ENCODE measurements at regions not wholly inside any gene's neighbourhood (a gene's known extent, or its start where the extent isn't known, plus 50 kb on each side); places are given as distances from the start of the nearest gene placed in this dataset.
"Not testable (repeated sequence)": the region's sequence is repeated elsewhere in the genome, so short reads cannot be mapped to it uniquely, and the experiment has no call there.

DNA sequence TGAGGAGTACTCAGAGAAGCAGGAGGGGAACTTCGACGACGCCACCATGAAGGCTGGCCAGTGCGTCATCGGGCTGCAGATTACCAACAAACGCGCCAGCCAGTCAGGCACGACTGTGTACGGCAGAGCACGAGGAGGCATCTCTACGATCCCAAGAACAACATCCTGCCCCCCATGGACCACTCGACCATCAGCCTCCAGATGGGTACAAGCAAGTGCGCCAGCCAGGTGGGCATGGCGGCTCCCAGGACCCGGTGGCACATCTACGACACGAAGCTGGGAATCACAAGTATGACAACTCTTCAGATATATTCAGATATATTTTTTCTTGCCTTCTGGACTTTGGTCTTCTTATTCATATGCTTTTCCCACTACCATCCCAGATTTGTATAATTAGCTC, 454.5 kb downstream of the TUBA3C start:
- not testable (repeated sequence) for H3K27ac ChIP-seq (ENCODE audit: low read length); DNase-seq; H3K36me3 ChIP-seq (ENCODE audit: control insufficient read depth, insufficient read depth, low read length); H3K9me3 ChIP-seq (replicated peaks; ENCODE audit: control insufficient read depth, low read depth, low read length); H3K4me3 ChIP-seq (ENCODE audit: low read length); H3K4me1 ChIP-seq (ENCODE audit: control insufficient read depth, insufficient read depth, low read length); H3K27me3 ChIP-seq (ENCODE audit: control insufficient read depth, insufficient read depth, low read length)
- 85% methylated on average over 11 of the region's 17 CpGs for WGBS (ENCODE audit: insufficient coverage)

DNA sequence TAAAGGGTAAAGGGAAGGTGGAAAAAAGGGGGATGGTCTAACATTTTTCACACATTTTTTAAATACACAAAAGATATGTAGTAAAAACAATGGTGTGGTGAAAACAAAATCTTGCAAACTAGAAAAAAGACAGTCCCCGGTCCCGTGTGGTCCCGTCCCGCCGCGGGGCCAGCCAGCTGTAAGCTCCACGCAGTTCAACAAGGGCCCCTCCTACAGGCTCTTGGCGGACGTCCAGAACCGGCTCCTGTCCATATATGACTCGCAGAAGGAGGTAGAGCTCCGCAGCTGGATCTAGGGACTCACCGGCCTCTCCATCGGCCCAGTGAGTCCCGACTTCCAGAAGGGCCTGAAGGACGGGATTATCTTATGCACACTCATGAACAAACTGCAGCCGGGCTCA, 455.1 kb downstream of the TUBA3C start:
- H3K4me1 ChIP-seq (ENCODE audit: control insufficient read depth, insufficient read depth, low read length); DNase-seq; H3K9me3 ChIP-seq (replicated peaks; ENCODE audit: control insufficient read depth, low read depth, low read length); H3K36me3 ChIP-seq (ENCODE audit: control insufficient read depth, insufficient read depth, low read length); H3K27me3 ChIP-seq (ENCODE audit: control insufficient read depth, insufficient read depth, low read length); H3K27ac ChIP-seq (ENCODE audit: low read length); H3K4me3 ChIP-seq (ENCODE audit: low read length): not testable (repeated sequence)
- 89% methylated on average over 15 of the region's 17 CpGs for WGBS (ENCODE audit: insufficient coverage)

DNA sequence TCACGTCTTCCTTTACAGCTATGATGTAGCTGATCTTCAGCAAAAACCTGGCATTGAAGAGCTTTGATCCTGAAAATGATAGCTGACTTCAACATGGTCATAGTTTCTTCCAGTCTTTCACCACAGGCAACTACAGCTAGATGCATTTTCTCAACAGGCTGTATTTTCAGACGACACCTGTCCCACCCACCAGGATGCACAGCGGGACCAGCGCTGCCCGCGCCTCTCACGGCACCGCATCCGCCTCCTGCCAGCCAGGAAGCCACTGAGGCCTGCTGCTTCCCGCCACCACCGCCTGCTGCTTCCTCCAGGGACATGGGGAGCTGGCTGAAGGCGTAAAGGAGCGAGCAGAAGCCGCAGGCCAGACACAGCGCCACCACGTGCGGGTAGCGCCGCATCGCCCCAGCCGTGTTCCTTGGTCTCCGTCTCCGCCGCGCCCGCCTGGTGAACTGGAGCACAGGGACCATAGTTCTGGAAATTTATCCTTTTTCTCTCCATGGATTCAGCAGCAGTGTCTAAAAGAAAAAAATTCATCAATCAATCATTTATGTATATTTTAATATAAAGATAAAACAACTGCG, 456.3 kb downstream of the TUBA3C start:
- WGBS (ENCODE audit: insufficient coverage) = no CpG with 5 or more reads among the region's 27 CpGs
- H3K4me1 ChIP-seq (ENCODE audit: control insufficient read depth, insufficient read depth, low read length); H3K9me3 ChIP-seq (replicated peaks; ENCODE audit: control insufficient read depth, low read depth, low read length); DNase-seq; H3K36me3 ChIP-seq (ENCODE audit: control insufficient read depth, insufficient read depth, low read length); H3K27ac ChIP-seq (ENCODE audit: low read length); H3K4me3 ChIP-seq (ENCODE audit: low read length); H3K27me3 ChIP-seq (ENCODE audit: control insufficient read depth, insufficient read depth, low read length): not testable (repeated sequence)

DNA sequence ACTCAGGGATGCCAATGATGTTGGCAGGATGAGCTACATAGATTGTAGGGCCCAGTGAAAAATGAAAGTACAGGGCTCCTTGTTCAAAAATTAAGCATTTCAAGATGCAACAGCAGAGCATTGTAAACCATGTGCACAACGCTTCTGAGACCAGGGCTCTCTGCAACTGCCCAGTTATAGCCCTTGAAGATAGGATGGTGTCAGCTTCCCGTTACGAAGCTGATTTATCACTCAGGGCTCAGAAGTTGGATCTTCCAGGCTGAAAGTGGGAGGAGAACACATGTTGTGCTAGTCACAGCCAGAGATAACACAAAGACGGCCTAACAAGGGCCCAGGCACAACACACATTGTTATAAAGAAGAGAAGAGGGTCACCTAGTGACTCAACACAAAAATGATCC, 466.7 kb downstream of the TUBA3C start:
- no peak overlapping the region for H3K4me3 ChIP-seq (ENCODE audit: low read length)
- H3K36me3 ChIP-seq (ENCODE audit: control insufficient read depth, insufficient read depth, low read length) = no peaks in the 10 kb centered on the region
- H3K27me3 ChIP-seq (ENCODE audit: control insufficient read depth, insufficient read depth, low read length) = no peaks in the 10 kb centered on the region
- H3K27ac ChIP-seq (ENCODE audit: low read length) = no peak overlapping the region
- no peak for DNase-seq
- no peaks in the 10 kb centered on the region for H3K4me1 ChIP-seq (ENCODE audit: control insufficient read depth, insufficient read depth, low read length)
- 75% methylated on average over 1 of the region's 4 CpGs for WGBS (ENCODE audit: insufficient coverage)
- H3K9me3 ChIP-seq (replicated peaks; ENCODE audit: control insufficient read depth, low read depth, low read length) = peaks cover 2% of the 10 kb centered on the region

DNA sequence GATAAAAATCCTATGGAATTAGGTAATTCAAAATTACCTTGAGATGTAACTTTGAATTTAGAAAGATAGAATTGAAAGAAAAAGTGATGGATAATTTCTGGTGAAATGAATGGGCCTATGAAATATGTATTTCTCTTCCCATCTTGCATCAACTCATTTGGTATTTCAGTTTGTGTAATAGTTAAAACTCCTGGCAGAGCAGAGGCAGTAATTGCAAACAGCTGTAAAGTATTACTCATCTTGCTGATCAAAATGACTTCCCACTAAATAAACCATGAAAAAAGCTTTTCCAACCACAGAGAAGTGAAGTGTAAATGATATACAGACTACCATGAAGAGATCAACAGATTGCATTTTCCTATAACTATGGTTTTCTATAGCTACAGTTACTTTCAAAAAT, 471.0 kb downstream of the TUBA3C start:
- DNase-seq; H3K27ac ChIP-seq (ENCODE audit: low read length); H3K9me3 ChIP-seq (replicated peaks; ENCODE audit: control insufficient read depth, low read depth, low read length); H3K27me3 ChIP-seq (ENCODE audit: control insufficient read depth, insufficient read depth, low read length); H3K4me3 ChIP-seq (ENCODE audit: low read length); H3K36me3 ChIP-seq (ENCODE audit: control insufficient read depth, insufficient read depth, low read length); H3K4me1 ChIP-seq (ENCODE audit: control insufficient read depth, insufficient read depth, low read length): not testable (repeated sequence)

DNA sequence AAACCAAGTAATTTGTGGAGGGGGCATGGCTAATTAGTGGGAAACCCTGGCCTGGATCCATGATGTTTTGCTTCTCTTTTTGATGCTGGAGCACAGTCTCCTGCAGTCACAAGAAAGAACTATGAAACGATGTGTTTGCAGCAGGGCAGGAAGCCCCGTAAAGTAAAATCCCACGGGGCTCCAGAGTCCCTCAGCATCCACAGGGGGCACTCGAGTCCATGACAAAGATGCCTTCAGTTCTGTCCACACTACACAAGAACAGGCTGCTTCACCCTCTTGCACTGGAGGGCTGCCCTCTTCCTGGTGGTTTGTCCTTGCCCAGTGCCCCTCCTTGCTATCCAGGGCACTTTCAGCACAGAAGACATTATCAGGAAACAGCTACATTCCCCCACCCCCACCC, 475.1 kb downstream of the TUBA3C start:
- H3K36me3 ChIP-seq (ENCODE audit: control insufficient read depth, insufficient read depth, low read length); H3K9me3 ChIP-seq (replicated peaks; ENCODE audit: control insufficient read depth, low read depth, low read length); H3K27ac ChIP-seq (ENCODE audit: low read length); H3K27me3 ChIP-seq (ENCODE audit: control insufficient read depth, insufficient read depth, low read length); DNase-seq; H3K4me3 ChIP-seq (ENCODE audit: low read length); H3K4me1 ChIP-seq (ENCODE audit: control insufficient read depth, insufficient read depth, low read length): not testable (repeated sequence)
- WGBS (ENCODE audit: insufficient coverage) = no CpG with 5 or more reads among the region's 4 CpGs

DNA sequence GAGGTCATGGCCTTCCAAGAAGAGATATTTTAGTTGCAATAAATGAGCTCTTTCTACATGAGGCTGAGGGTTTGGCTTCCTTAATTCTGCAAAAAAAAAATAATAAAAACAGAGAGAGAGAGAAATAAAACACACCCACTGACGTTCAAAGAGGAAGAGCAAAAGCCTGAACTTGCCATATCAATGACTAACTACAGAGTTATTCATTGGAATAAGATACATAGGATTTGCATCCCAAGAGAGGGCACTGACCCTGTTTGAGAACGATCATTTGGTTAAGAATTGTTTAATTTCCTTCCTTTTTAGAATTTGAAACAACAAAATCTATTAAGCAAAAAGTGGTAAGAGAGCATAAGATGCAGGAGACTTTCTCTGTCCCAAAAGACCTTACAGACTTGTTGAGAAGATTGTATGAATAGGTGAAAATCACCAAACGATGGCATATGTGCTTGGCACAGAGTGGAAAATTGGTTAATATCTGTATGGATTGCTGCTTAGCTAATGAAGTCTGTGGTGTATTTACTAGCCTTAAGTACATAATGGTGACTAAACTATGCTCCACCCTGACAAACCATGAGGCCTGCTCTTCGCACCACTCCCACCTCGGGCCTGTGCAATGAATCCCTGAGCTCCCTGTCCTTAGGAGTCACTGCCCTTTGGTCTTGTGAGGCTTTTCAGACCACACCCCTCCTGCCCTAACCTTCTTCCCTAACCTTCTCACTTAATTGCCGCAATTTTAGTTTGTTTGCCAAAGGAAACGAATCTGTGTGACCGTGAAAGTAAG, 479.0 kb downstream of the TUBA3C start:
- not testable (repeated sequence) for H3K27me3 ChIP-seq (ENCODE audit: control insufficient read depth, insufficient read depth, low read length); H3K36me3 ChIP-seq (ENCODE audit: control insufficient read depth, insufficient read depth, low read length); H3K9me3 ChIP-seq (replicated peaks; ENCODE audit: control insufficient read depth, low read depth, low read length); H3K4me1 ChIP-seq (ENCODE audit: control insufficient read depth, insufficient read depth, low read length); H3K27ac ChIP-seq (ENCODE audit: low read length); H3K4me3 ChIP-seq (ENCODE audit: low read length); DNase-seq
- WGBS (ENCODE audit: insufficient coverage) = 63% methylated on average over 4 of the region's 8 CpGs

DNA sequence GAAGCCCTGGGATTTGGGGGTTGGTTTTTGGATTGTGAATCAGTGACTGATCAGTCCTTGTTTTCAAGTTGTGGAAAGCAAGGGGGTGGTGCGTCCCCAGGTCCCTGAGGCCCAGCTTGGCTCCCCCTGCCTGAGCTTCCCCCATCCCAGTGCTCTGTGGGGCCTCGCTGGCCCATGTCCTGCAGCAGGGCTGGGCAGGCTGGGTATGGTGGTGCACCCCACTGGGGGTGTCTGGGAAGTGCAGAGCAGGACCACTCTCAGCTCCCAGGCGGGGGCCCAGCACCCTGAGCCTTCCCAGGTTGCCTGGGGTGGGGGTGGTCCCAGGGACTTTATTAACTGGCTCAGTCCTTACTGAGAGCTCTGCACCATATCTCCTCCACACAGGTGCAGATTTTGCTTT, 483.3 kb downstream of the TUBA3C start:
- H3K4me3 ChIP-seq (ENCODE audit: low read length); DNase-seq; H3K27me3 ChIP-seq (ENCODE audit: control insufficient read depth, insufficient read depth, low read length); H3K36me3 ChIP-seq (ENCODE audit: control insufficient read depth, insufficient read depth, low read length); H3K4me1 ChIP-seq (ENCODE audit: control insufficient read depth, insufficient read depth, low read length); H3K27ac ChIP-seq (ENCODE audit: low read length); H3K9me3 ChIP-seq (replicated peaks; ENCODE audit: control insufficient read depth, low read depth, low read length): not testable (repeated sequence)
- no CpG with 5 or more reads among the region's 3 CpGs for WGBS (ENCODE audit: insufficient coverage)

DNA sequence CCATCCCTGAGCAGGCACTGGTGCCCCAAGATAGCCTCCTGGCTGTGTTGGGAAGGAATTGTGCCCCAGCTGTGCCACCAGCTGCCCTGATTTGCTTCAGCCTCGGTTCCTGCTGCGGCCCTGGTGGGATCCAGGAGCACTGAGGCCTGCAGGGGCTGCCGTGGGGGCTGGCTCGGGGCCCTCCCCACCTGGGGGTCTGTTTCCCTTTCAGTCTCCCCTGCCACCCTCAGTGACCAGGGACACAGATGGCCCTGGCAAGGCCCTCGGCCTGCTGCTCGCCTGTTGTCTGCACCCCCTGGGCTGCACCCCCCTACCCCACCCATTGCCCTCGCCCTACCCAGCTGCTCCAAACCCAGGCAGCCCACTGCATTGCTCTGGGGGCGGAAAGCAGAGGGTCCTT, 483.8 kb downstream of the TUBA3C start:
- not testable (repeated sequence) for H3K4me1 ChIP-seq (ENCODE audit: control insufficient read depth, insufficient read depth, low read length); H3K9me3 ChIP-seq (replicated peaks; ENCODE audit: control insufficient read depth, low read depth, low read length); H3K4me3 ChIP-seq (ENCODE audit: low read length); H3K27me3 ChIP-seq (ENCODE audit: control insufficient read depth, insufficient read depth, low read length); H3K27ac ChIP-seq (ENCODE audit: low read length); DNase-seq; H3K36me3 ChIP-seq (ENCODE audit: control insufficient read depth, insufficient read depth, low read length)
- no CpG with 5 or more reads among the region's 8 CpGs for WGBS (ENCODE audit: insufficient coverage)

DNA sequence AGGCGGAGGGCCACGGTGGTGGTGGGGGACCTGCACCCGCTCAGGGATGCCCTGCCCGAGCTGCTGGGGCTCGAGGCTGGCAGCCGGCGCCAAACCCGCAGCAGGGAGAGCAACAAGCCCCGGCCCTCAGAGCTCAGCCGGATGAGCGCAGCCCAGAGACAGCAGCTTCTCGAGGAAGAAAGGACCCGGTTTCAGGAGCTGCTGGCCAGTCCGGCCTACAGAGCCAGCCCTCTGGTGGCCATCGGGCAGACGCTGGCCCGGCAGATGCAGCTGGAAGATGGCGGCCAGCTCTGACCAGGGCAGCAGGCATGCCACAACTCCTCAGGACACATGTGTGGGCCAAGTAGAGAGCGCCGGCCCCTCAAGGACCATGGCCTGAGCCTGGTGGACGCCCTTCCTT, 484.4 kb downstream of the TUBA3C start:
- WGBS (ENCODE audit: insufficient coverage) = 87% methylated on average over 18 of the region's 21 CpGs
- not testable (repeated sequence) for H3K27ac ChIP-seq (ENCODE audit: low read length); H3K36me3 ChIP-seq (ENCODE audit: control insufficient read depth, insufficient read depth, low read length); DNase-seq; H3K27me3 ChIP-seq (ENCODE audit: control insufficient read depth, insufficient read depth, low read length); H3K4me1 ChIP-seq (ENCODE audit: control insufficient read depth, insufficient read depth, low read length); H3K9me3 ChIP-seq (replicated peaks; ENCODE audit: control insufficient read depth, low read depth, low read length); H3K4me3 ChIP-seq (ENCODE audit: low read length)

DNA sequence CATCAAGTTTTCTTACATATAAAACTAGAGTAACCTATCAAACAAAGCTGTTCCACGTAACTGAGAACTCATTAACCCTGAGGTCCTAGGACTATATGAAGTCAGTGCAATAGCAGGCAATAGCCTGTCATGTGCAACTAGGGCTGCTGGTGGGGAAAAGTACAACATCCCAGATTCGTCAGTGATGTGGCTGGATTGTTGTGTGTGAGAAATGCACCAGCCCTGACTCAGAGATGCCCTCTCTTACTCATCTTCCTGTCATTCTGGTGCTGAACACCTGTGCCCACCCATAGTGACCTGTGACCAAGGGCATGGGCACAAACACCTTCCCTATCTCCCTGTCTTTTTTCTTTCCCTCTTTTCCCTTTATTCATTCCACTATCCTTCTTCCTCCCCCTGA, 504.2 kb downstream of the TUBA3C start:
- H3K36me3 ChIP-seq (ENCODE audit: control insufficient read depth, insufficient read depth, low read length); H3K27ac ChIP-seq (ENCODE audit: low read length); H3K27me3 ChIP-seq (ENCODE audit: control insufficient read depth, insufficient read depth, low read length); H3K4me1 ChIP-seq (ENCODE audit: control insufficient read depth, insufficient read depth, low read length); H3K9me3 ChIP-seq (replicated peaks; ENCODE audit: control insufficient read depth, low read depth, low read length); DNase-seq; H3K4me3 ChIP-seq (ENCODE audit: low read length): not testable (repeated sequence)
- no CpG with 5 or more reads among the region's 2 CpGs for WGBS (ENCODE audit: insufficient coverage)
